SKM-1 treated with dmso at 0.1 percent for 144 hours (cell line): ENCODE measurements at regions not wholly inside any gene's neighbourhood (a gene's known extent, or its start where the extent isn't known, plus 50 kb on each side); places are given as distances from the start of the nearest gene placed in this dataset.

Experiments
- DNase-seq: peaks from one replicate; lab custom pipeline; 2025; ENCODE audit not compliant: unreplicated experiment; lab: John Stamatoyannopoulos, UW

DNA sequence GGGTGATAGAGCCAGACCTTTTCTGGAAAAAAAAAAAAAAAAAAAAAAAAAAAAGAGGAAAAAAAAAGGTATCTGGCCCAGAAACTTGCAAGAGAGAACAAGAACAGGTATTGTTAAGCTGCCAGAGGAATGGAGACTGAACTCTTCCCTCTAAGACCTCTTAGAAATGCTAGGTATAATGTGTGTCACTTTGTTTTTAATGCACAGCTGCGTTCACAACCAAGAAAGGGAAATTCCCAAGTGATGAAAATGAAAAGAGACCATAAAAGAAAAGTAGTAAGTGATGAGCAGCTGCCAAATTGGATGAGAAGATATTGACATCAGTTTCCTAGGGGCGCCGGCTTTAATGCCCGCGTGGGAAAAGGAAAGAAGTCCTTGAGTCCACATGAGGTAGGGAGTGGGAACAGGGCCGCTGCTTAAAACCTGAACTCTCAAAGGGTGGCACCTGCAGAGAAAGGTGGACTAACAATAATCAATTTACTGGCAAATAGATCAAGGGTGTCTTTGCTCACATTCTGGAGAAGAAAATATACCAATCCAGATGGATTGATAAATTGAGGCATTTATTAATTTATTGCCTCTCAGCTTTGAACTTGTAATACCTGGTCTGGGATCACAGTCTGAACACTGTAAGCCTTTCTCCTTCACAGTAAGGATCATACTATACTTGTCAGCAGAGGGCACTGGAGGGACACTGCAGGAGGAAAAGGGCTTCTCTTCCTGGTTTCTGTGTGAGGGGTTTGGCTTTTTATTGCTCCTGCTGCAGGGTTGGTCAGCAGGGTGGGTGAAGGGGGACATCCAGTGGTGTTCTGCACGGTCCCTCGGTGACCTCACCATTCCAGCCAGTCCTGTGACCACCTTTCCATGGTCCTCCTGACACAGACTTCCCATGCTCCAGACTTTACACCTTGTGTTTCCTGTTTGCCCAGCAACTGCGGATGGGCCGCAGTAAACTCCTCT lies 131.6 kb downstream of the AQP9 start:
- peak; percentile 57 for DNase-seq

- DNase-seq, result no peak
These were observed 133.2 kb downstream of the AQP9 start for GRCh38 chr15:58271410-58271809.

GRCh38 chr15:58273104-58273503 lies 134.9 kb downstream of the AQP9 start:
- DNase-seq, result no peak

- no peak for DNase-seq
These were observed 136.7 kb downstream of the AQP9 start for GRCh38 chr15:58274885-58275284.

DNA sequence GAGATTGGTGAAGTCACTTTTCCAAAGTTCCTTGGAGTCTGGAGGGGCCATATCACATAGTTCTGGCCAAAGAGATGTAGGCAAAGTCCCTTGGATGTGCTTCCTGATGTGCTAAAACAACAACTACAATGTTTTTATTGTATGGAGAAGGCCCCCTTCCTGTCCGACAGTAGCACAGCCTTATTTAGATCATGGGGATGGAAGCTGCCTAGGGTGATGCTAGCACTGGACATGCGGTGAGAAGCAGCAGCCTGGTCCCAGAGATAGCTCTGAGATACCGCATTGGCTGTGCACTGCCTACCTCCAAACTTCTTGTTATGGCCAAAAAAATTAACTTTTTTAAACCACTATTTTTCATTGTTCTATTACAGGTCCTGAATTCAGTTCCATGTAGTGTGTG lies 137.6 kb downstream of the AQP9 start:
- DNase-seq, result no peak

GRCh38 chr15:58276924-58277323 lies 138.7 kb downstream of the AQP9 start:
- no peak for DNase-seq

GRCh38 chr15:58277333-58277732 lies 139.2 kb downstream of the AQP9 start:
- DNase-seq, result no peak

DNA sequence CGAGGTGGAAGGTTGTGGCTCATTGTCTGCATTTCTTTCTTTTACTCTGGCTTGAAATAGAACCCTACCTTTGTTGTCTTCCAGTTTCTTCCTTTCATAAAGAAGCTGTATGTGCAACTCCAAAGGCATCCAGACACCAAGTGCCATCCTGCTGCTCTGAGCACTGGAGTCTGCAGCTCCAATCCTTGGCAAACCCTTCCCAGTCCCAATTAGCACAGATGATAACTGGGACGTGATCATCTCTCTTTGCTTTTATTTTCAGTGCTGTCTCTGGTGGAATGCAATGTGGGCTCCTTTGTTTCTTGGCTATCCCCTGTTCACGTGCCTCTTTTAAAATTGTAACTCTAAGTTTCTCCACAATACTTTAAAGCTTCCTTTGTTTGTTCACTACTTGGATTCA lies 140.9 kb downstream of the AQP9 start:
- no peak for DNase-seq

DNA sequence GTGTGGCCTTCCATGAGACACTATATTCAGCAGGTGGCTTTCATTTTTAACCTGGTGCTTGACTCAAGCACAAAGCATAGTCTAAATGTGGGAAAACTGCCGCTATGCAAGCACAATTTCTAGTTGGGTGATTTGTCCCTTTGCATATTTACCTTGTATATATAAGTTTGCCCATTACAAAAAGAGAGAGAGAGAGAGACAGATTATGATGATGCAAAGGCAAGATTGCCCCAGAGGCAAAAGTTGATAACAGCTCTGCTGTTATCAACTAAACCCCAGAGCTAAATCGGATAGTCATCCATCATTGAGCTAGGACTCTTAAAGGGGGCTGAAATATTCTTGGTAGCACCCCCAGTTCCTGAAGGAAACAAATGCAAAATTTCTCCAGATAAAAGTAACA lies 141.5 kb downstream of the AQP9 start:
- DNase-seq, result no peak

- DNase-seq, result peak; percentile 63
These were observed 144.0 kb downstream of the AQP9 start for GRCh38 chr15:58282060-58282708.

- DNase-seq, result no peak
These were observed 145.1 kb downstream of the AQP9 start for GRCh38 chr15:58283302-58283701.

- no peak for DNase-seq
These were observed 146.1 kb downstream of the AQP9 start for GRCh38 chr15:58284293-58284692.

GRCh38 chr15:58285212-58285920 lies 146.4 kb upstream of the LIPC start:
- DNase-seq, result no peak

DNA sequence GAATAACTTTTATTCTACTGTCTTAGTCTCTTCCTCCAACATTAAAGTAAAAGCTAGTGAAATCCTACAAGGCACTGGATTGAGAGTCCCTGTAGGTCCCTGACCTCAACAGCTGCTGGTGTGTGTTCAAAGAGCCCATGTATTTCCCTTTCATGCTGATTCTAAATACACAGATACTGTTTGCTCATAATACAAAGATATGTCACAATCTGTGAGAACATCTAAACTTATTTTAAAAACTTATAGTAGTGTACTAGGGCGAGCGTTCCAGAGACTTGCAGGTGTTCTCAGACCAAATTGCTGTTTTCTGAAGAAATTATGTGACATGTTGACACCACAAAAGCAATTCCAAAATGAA lies 145.9 kb upstream of the LIPC start:
- DNase-seq, result no peak

DNA sequence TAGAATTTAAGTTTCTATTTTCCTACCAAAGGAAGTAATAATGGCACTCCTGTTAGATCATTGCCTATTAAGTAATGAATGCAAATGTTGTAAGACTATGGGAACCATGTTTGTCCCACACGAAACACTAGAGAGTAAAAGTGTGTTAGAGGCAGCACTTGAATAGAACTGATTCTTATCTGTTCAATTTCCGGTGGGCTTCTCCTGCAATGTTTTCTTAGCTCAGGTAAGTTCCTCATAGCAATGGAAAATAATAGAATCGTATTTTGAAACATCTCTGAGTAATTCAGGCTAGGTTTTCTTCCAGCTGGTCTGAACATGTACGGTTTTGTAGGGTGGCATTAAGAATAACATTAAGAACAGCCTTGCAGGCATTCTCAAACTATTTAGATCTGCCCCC lies 145.3 kb upstream of the LIPC start:
- no peak for DNase-seq

- DNase-seq, result no peak
These were observed 143.9 kb upstream of the LIPC start for GRCh38 chr15:58287891-58288290.

DNA sequence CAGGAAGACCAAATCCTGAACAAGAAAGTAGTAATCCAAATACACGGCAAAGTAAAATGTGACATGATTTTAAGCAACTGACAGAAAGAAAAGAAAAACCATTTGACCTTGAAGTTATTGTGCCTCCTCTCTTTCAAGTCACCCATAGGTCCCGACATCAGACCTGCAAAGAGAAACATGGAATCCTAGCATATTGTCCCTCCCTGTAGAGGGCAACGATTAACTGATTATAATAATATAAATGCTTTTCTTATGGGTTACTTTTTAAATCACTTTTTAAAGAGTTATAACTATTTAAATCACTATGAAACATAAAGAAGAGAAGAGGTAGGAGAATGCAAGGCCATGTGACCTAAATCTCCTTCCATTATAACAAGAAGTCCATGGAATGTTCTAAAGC lies 143.2 kb upstream of the LIPC start:
- no peak for DNase-seq

DNA sequence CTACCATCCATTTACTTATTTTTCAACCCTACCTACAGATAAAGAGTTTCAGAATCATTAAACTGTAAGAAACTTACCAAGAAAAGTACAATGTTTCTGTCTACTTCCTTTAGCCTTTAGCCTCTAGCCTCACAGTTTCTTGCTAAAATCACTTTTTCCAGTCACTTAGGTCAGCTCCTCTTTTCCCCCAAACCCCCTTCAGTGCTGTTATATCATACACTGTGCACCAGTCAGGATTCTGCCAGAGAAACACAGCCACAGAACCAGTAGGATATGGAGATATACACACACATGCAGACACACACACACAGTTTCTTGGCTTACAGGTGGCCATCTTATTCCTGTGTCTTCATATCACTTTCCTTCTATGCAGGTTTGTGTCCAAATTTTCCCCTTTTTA lies 139.9 kb upstream of the LIPC start:
- no peak for DNase-seq

GRCh38 chr15:58292751-58293175 lies 139.0 kb upstream of the LIPC start:
- no peak for DNase-seq

- no peak for DNase-seq
These were observed 137.9 kb upstream of the LIPC start for GRCh38 chr15:58293622-58294550.
